ENCODE measurements at regions not wholly inside any gene's neighbourhood (a gene's known extent, or its start where the extent isn't known, plus 50 kb on each side); places are given as distances from the start of the nearest gene placed in this dataset.
"Not testable (repeated sequence)": the region's sequence is repeated elsewhere in the genome, so short reads cannot be mapped to it uniquely, and the experiment has no call there.

DNA sequence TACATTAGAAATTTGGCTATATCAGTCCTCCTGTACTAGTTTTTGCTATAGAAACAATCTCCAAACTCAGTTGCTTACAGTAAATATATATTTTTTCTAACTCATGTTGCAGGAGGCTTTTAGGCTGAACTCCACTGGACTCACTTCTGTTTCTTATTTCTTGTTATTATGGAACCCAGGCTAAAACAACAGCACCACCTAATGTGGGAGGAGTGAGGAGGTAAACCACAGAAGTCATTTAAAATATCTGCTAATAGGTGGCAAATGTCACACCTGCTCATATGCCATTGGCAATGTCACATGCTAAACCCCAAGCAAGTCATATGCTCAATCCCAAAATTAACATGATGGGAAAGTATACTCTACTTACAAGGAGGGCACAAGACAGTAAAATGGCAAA lies 462.2 kb downstream of the PLOD2 start:
- Histone ChIP-seq H3K9me3 (ENCODE audit: control insufficient read depth in 4 of 4, low read length in 3 of 4) (no peaks in the 10 kb centered on the region), H3K4me1 (ENCODE audit: control insufficient read depth in 4 of 4, insufficient read depth in 4 of 4, low read length in 3 of 4) (no peaks in the 10 kb centered on the region), H3K27ac (ENCODE audit: low read depth in 1 of 2, low read length in 2 of 2) (no peak overlapping the region), H3K36me3 (ENCODE audit: control insufficient read depth in 4 of 4, insufficient read depth in 3 of 4, low read depth in 1 of 4, low read length in 3 of 4) (no peaks in the 10 kb centered on the region), H3K9ac (ENCODE audit: low read depth in 1 of 2, low read length in 2 of 2) (no peak overlapping the region), H3K4me3 (ENCODE audit: low read depth in 1 of 3, low read length in 3 of 3) (no peak overlapping the region), H3K27me3 (ENCODE audit: control insufficient read depth in 4 of 4, insufficient read depth in 4 of 4, low read length in 3 of 4) (no peaks in the 10 kb centered on the region)
- TF ChIP-seq CTCF (IDR thresholded peaks at IDR 0.05; ENCODE audit: low read depth, low read length, missing input control) = no peak
- TF ChIP-seq TAF1 (conservative IDR thresholded peaks at IDR 0.05) = no peak
- peak in 1 of 2 donors; percentile 7 for TF ChIP-seq RAD21 (IDR thresholded peaks at IDR 0.05)
- no peak for TF ChIP-seq YY1 (IDR thresholded peaks at IDR 0.05)
- DNase-seq (ENCODE audit: low spot score) = no peak

DNA sequence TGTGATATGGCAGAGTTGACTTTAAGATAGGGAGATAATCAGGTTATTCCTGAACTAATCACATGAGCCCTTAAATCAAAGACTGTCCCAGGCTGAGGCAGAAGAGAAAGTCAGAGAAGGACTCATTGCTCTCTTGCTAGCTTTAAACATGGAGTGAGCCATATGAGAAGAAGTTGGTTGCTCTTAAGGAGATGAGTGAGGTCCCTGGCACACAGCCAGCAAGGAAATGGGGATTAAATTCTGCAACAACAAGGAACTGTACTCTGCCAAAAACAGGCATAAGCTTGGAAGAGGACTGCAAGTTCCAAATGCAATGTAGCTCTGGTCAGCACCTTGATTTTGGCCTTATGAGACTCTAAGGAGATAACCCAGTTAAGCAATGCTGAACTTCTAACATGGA lies 457.0 kb downstream of the PLOD2 start:
- no peaks in the 10 kb centered on the region for H3K4me1 ChIP-seq (ENCODE audit: control insufficient read depth in 4 of 4, insufficient read depth in 4 of 4, low read length in 3 of 4)
- no peak for DNase-seq (ENCODE audit: low spot score)
- H3K27me3 ChIP-seq (ENCODE audit: control insufficient read depth in 4 of 4, insufficient read depth in 4 of 4, low read length in 3 of 4) = no peaks in the 10 kb centered on the region
- H3K36me3 ChIP-seq (ENCODE audit: control insufficient read depth in 4 of 4, insufficient read depth in 3 of 4, low read depth in 1 of 4, low read length in 3 of 4) = no peaks in the 10 kb centered on the region
- no peak overlapping the region for H3K27ac ChIP-seq (ENCODE audit: low read depth in 1 of 2, low read length in 2 of 2)
- H3K9ac ChIP-seq (ENCODE audit: low read depth in 1 of 2, low read length in 2 of 2) = no peak overlapping the region
- no peak overlapping the region for H3K4me3 ChIP-seq (ENCODE audit: low read depth in 1 of 3, low read length in 3 of 3)
- no peaks in the 10 kb centered on the region for H3K9me3 ChIP-seq (ENCODE audit: control insufficient read depth in 4 of 4, low read length in 3 of 4)
- TF ChIP-seq HNF4A (conservative IDR thresholded peaks at IDR 0.05) (no peak), GABPA (IDR thresholded peaks at IDR 0.05 in 1 of 2, conservative IDR thresholded peaks at IDR 0.05 in 1 of 2) (no peak), HNF4G (IDR thresholded peaks at IDR 0.05) (no peak), YY1 (IDR thresholded peaks at IDR 0.05) (no peak), SP1 (IDR thresholded peaks at IDR 0.05) (no peak), EGR1 (IDR thresholded peaks at IDR 0.05; ENCODE audit: low read depth in 2 of 2) (no peak), FOXA1 (IDR thresholded peaks at IDR 0.05) (no peak), RAD21 (IDR thresholded peaks at IDR 0.05) (no peak), NR2F2 (IDR thresholded peaks at IDR 0.05) (no peak)
- TF ChIP-seq, protein P1, sequence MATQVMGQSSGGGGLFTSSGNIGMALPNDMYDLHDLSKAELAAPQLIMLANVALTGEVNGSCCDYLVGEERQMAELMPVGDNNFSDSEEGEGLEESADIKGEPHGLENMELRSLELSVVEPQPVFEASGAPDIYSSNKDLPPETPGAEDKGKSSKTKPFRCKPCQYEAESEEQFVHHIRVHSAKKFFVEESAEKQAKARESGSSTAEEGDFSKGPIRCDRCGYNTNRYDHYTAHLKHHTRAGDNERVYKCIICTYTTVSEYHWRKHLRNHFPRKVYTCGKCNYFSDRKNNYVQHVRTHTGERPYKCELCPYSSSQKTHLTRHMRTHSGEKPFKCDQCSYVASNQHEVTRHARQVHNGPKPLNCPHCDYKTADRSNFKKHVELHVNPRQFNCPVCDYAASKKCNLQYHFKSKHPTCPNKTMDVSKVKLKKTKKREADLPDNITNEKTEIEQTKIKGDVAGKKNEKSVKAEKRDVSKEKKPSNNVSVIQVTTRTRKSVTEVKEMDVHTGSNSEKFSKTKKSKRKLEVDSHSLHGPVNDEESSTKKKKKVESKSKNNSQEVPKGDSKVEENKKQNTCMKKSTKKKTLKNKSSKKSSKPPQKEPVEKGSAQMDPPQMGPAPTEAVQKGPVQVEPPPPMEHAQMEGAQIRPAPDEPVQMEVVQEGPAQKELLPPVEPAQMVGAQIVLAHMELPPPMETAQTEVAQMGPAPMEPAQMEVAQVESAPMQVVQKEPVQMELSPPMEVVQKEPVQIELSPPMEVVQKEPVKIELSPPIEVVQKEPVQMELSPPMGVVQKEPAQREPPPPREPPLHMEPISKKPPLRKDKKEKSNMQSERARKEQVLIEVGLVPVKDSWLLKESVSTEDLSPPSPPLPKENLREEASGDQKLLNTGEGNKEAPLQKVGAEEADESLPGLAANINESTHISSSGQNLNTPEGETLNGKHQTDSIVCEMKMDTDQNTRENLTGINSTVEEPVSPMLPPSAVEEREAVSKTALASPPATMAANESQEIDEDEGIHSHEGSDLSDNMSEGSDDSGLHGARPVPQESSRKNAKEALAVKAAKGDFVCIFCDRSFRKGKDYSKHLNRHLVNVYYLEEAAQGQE (IDR thresholded peaks at IDR 0.05) = no peak

GRCh38 chr3:145709779-145710178 lies 451.2 kb downstream of the PLOD2 start:
- H3K4me3 ChIP-seq (ENCODE audit: low read depth in 1 of 3, low read length in 3 of 3); H3K9ac ChIP-seq (ENCODE audit: low read depth in 1 of 2, low read length in 2 of 2); H3K36me3 ChIP-seq (ENCODE audit: control insufficient read depth in 4 of 4, insufficient read depth in 3 of 4, low read depth in 1 of 4, low read length in 3 of 4); H3K4me1 ChIP-seq (ENCODE audit: control insufficient read depth in 4 of 4, insufficient read depth in 4 of 4, low read length in 3 of 4); H3K9me3 ChIP-seq (ENCODE audit: control insufficient read depth in 4 of 4, low read length in 3 of 4); DNase-seq (ENCODE audit: low spot score); H3K27ac ChIP-seq (ENCODE audit: low read depth in 1 of 2, low read length in 2 of 2); H3K27me3 ChIP-seq (ENCODE audit: control insufficient read depth in 4 of 4, insufficient read depth in 4 of 4, low read length in 3 of 4): not testable (repeated sequence)
- WGBS = 88% methylated on average over 1 of the region's 1 CpG
